ENCODE measurements at regions not wholly inside any gene's neighbourhood (a gene's known extent, or its start where the extent isn't known, plus 50 kb on each side); places are given as distances from the start of the nearest gene placed in this dataset.

DNA sequence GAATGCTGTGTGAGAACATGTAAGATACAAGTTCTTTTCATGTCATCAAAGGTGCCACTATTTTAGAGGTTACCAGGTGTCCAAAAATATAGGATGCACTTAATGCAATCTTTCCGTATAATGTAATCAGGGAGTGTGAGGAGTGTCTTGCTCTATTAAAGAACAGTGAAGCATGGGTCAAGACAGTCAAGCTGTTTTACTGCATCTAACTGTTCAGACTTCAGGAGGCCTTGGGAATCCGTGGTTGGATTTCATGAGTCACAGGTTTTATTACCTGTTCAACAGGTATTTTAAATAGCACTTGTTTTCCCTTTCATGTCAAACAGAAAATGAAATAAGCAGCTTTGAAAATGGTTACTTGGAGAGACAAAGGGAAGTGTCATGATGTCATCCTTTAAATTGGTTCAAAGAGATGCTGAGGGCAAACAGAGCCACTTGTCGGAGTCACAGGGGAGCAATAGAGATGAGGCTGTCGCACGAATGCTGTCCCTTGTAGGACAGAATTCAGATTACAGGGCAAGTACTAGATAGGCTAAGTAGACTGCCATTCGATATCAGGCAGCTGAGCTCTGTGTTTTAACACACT lies 621.5 kb downstream of the QKI start:
- no peaks in the 10 kb centered on the region for H3K9me3 ChIP-seq (ENCODE audit: low read depth, low read length)
- no peak overlapping the region for H3K27ac ChIP-seq
- TF ChIP-seq POLR2AphosphoS5 (IDR thresholded peaks at IDR 0.05; ENCODE audit: borderline replicate concordance, low read depth, low read length) = no peak
- no peak overlapping the region for H3K9ac ChIP-seq (ENCODE audit: insufficient read length)
- no peaks in the 10 kb centered on the region for H3K36me3 ChIP-seq (ENCODE audit: insufficient read depth, low read length)
- H3K4me3 ChIP-seq = no peak overlapping the region
- DNase-seq (ENCODE audit: low read depth, low spot score) = no peak

DNA sequence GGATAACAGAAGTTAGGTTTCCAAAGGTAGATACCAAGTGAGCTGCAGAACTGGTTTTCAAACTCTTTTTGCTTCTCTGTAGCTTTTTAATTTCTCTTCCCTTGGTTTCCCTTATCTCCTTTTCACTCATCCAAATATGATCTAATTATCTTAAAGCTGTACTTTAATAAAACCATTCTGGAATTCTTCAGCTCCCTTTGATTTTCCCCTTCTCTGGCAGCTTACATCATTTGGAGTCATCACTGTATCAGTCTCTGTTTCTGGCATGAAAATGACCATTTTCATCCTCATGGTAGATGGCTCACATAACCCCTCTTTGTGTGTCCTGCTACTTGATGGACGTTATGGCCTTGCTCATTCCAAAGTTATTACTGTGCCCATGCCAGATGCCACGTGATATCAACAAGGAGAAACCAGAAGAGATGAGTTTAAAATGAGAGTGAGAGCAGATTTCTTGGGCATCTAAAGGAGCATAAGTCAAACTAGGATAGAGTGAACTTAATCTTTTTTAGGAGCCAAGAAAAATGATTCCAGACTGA lies 620.2 kb downstream of the QKI start:
- H3K36me3 ChIP-seq (ENCODE audit: insufficient read depth, low read length) = no peaks in the 10 kb centered on the region
- no peak overlapping the region for H3K9ac ChIP-seq (ENCODE audit: insufficient read length)
- DNase-seq (ENCODE audit: low read depth, low spot score) = no peak
- no peak overlapping the region for H3K4me3 ChIP-seq
- H3K9me3 ChIP-seq (ENCODE audit: low read depth, low read length) = no peaks in the 10 kb centered on the region
- no peak overlapping the region for H3K27ac ChIP-seq
- no peak for TF ChIP-seq EZH2 (IDR thresholded peaks at IDR 0.05)

GRCh38 chr6:164025180-164025579 lies 610.7 kb downstream of the QKI start:
- H3K36me3 ChIP-seq (ENCODE audit: insufficient read depth, low read length) = no peaks in the 10 kb centered on the region
- TF ChIP-seq POLR2AphosphoS5 (IDR thresholded peaks at IDR 0.05; ENCODE audit: borderline replicate concordance, low read depth, low read length) = no peak
- no peak for DNase-seq (ENCODE audit: low read depth, low spot score)
- H3K27ac ChIP-seq = no peak overlapping the region
- H3K9ac ChIP-seq (ENCODE audit: insufficient read length) = no peak overlapping the region
- no peaks in the 10 kb centered on the region for H3K9me3 ChIP-seq (ENCODE audit: low read depth, low read length)
- H3K4me3 ChIP-seq = no peak overlapping the region

GRCh38 chr6:164023535-164023934 lies 609.0 kb downstream of the QKI start:
- H3K9me3 ChIP-seq (ENCODE audit: low read depth, low read length) = no peaks in the 10 kb centered on the region
- no peak for DNase-seq (ENCODE audit: low read depth, low spot score)
- no peak overlapping the region for H3K4me3 ChIP-seq
- no peak overlapping the region for H3K27ac ChIP-seq
- H3K9ac ChIP-seq (ENCODE audit: insufficient read length) = no peak overlapping the region
- no peaks in the 10 kb centered on the region for H3K36me3 ChIP-seq (ENCODE audit: insufficient read depth, low read length)
- TF ChIP-seq EZH2 (IDR thresholded peaks at IDR 0.05) (no peak), FOXP2 (optimal IDR thresholded peaks at IDR 0.05; ENCODE audit: control extremely low read depth, extremely low read length, insufficient read depth) (no peak), POLR2AphosphoS5 (IDR thresholded peaks at IDR 0.05; ENCODE audit: borderline replicate concordance, low read depth, low read length) (no peak)

GRCh38 chr6:164022632-164023031 lies 608.1 kb downstream of the QKI start:
- H3K9me3 ChIP-seq (ENCODE audit: low read depth, low read length) = no peaks in the 10 kb centered on the region
- H3K9ac ChIP-seq (ENCODE audit: insufficient read length) = no peak overlapping the region
- H3K36me3 ChIP-seq (ENCODE audit: insufficient read depth, low read length) = no peaks in the 10 kb centered on the region
- TF ChIP-seq FOXP2 (optimal IDR thresholded peaks at IDR 0.05; ENCODE audit: control extremely low read depth, extremely low read length, insufficient read depth) = no peak
- TF ChIP-seq POLR2AphosphoS5 (IDR thresholded peaks at IDR 0.05; ENCODE audit: borderline replicate concordance, low read depth, low read length) = no peak
- no peak for TF ChIP-seq EZH2 (IDR thresholded peaks at IDR 0.05)
- no peak overlapping the region for H3K4me3 ChIP-seq
- DNase-seq (ENCODE audit: low read depth, low spot score) = no peak
- no peak overlapping the region for H3K27ac ChIP-seq

GRCh38 chr6:164021589-164022250 lies 607.2 kb downstream of the QKI start:
- H3K36me3 ChIP-seq (ENCODE audit: insufficient read depth, low read length) = no peaks in the 10 kb centered on the region
- TF ChIP-seq FOXP2 (optimal IDR thresholded peaks at IDR 0.05; ENCODE audit: control extremely low read depth, extremely low read length, insufficient read depth) (peak; percentile 81), POLR2AphosphoS5 (IDR thresholded peaks at IDR 0.05; ENCODE audit: borderline replicate concordance, low read depth, low read length) (0 out of 2 replicates have a peak, but pooled peaks have one; percentile 22), EZH2 (IDR thresholded peaks at IDR 0.05) (no peak)
- no peak for DNase-seq (ENCODE audit: low read depth, low spot score)
- H3K27ac ChIP-seq = no peak overlapping the region
- no peaks in the 10 kb centered on the region for H3K9me3 ChIP-seq (ENCODE audit: low read depth, low read length)
- no peak overlapping the region for H3K9ac ChIP-seq (ENCODE audit: insufficient read length)
- 0 out of 2 replicates have a peak overlapping the region, but pooled peaks have one; percentile 23 for H3K4me3 ChIP-seq

DNA sequence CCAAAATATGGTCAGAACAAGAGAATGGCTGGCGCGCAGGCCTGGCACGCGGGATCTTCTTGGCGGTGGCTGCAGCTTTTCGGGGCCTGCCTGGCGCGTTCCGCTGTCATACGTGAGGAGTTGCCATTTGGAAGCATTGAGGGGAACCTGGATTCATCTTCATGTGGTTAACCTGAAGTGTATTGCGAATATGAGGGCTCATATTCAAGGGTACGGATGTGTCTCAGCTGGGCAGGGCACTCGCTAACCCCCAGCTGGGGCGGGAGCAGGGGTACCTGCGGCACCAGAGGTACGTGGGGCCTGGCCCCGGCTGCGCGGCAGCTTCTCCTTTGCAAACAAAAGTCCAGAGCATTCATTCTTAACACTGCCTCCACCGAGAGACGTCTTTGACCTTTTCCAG lies 605.6 kb downstream of the QKI start:
- H3K9me3 ChIP-seq (ENCODE audit: low read depth, low read length) = no peaks in the 10 kb centered on the region
- no peak for DNase-seq (ENCODE audit: low read depth, low spot score)
- H3K27ac ChIP-seq = no peak overlapping the region
- H3K4me3 ChIP-seq = no peak overlapping the region
- H3K9ac ChIP-seq (ENCODE audit: insufficient read length) = no peak overlapping the region
- TF ChIP-seq POLR2AphosphoS5 (IDR thresholded peaks at IDR 0.05; ENCODE audit: borderline replicate concordance, low read depth, low read length) (no peak), EZH2 (IDR thresholded peaks at IDR 0.05) (no peak), FOXP2 (optimal IDR thresholded peaks at IDR 0.05; ENCODE audit: control extremely low read depth, extremely low read length, insufficient read depth) (no peak)
- no peaks in the 10 kb centered on the region for H3K36me3 ChIP-seq (ENCODE audit: insufficient read depth, low read length)

DNA sequence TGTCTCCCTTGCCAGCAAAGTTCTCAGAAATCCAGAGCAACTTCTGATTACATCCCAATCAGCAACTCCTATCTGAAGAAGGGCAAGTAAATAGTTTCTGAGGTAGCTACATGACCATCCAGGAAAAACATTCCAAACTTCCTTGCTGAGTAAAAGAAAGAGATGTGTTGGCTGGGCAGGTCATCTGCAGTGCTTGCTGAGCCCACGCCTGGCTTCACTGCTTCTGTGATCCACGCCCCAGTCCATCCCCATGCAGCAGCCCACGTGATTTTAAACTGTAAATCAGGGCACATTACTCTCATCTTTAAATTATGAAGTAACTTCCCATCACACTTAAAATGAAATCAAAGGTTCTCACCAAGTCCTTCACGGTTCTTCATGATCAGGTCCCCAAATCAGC lies 603.6 kb downstream of the QKI start:
- no peaks in the 10 kb centered on the region for H3K9me3 ChIP-seq (ENCODE audit: low read depth, low read length)
- H3K36me3 ChIP-seq (ENCODE audit: insufficient read depth, low read length) = no peaks in the 10 kb centered on the region
- DNase-seq (ENCODE audit: low read depth, low spot score) = no peak
- H3K9ac ChIP-seq (ENCODE audit: insufficient read length) = no peak overlapping the region
- TF ChIP-seq FOXP2 (optimal IDR thresholded peaks at IDR 0.05; ENCODE audit: control extremely low read depth, extremely low read length, insufficient read depth) (no peak), POLR2AphosphoS5 (IDR thresholded peaks at IDR 0.05; ENCODE audit: borderline replicate concordance, low read depth, low read length) (no peak), EZH2 (IDR thresholded peaks at IDR 0.05) (no peak)
- no peak overlapping the region for H3K27ac ChIP-seq
- no peak overlapping the region for H3K4me3 ChIP-seq

DNA sequence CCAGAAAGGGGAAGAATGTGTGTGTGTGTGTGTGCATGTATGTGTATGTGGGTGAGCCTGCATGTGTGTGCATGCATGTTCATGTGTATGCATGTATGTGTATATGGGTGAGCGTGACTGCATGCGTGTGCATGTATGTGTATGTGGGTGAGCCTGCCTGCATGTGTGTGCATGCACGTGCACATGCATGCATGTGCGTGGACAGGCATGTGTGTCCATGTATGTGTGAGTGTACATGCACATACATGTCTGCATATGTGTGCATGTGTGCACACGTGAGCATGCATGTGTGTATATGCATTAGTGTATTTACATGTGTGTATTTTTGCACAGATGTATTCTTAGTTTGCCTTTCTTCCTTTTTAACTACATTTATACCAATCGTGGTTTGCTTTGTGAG lies 601.5 kb downstream of the QKI start:
- no peak overlapping the region for H3K27ac ChIP-seq
- H3K9me3 ChIP-seq (ENCODE audit: low read depth, low read length) = no peaks in the 10 kb centered on the region
- TF ChIP-seq FOXP2 (optimal IDR thresholded peaks at IDR 0.05; ENCODE audit: control extremely low read depth, extremely low read length, insufficient read depth) = no peak
- no peak for TF ChIP-seq EZH2 (IDR thresholded peaks at IDR 0.05)
- no peak for TF ChIP-seq POLR2AphosphoS5 (IDR thresholded peaks at IDR 0.05; ENCODE audit: borderline replicate concordance, low read depth, low read length)
- H3K4me3 ChIP-seq = no peak overlapping the region
- no peak for DNase-seq (ENCODE audit: low read depth, low spot score)
- H3K9ac ChIP-seq (ENCODE audit: insufficient read length) = no peak overlapping the region
- H3K36me3 ChIP-seq (ENCODE audit: insufficient read depth, low read length) = no peaks in the 10 kb centered on the region
